ENCODE measurements at regions not wholly inside any gene's neighbourhood (a gene's known extent, or its start where the extent isn't known, plus 50 kb on each side); places are given as distances from the start of the nearest gene placed in this dataset.
A peak's percentile ranks its signal among the peaks of the same experiment; 100 is the strongest.
"Not testable (repeated sequence)": the region's sequence is repeated elsewhere in the genome, so short reads cannot be mapped to it uniquely, and the experiment has no call there.

DNA sequence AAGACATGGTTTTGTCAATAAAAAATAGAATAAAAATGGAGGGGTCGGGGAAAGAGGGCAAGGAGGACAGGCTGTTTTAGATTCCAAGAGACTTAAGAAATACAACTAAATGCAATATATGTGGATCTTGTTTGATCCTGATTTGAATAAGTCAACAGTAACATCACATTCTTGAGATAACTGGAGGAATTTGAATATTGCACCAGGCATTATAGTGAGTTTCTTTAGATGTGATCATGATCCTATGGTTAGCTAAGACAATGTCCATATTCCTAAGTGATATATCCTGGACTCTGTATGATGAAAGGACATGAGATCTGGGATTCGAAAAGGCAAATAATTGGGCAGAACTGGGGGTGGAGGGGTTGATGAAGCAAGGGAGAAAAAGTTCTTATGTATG lies 311.8 kb downstream of the PLPP3 start:
- no peak for DNase-seq (ENCODE audit: low read depth)

DNA sequence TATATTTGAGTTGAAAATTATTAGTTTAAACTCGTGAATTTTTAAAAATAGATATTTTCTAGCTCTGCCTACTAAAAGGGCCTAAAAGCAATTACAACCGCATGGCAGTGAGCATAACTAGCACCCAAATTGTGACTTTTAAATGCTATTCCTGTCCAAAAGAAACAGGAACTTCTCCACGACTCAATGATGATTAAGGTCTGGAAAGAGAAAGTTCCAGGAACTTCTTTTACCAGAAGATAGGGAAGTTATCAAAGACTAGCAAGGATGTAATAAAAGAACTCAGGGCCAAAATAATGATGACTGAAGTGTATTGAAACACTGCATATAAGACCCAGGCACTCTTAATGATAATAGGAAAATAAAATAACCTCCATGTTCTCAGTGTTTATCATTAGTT lies 313.0 kb downstream of the PLPP3 start:
- no peak for DNase-seq (ENCODE audit: low read depth)

DNA sequence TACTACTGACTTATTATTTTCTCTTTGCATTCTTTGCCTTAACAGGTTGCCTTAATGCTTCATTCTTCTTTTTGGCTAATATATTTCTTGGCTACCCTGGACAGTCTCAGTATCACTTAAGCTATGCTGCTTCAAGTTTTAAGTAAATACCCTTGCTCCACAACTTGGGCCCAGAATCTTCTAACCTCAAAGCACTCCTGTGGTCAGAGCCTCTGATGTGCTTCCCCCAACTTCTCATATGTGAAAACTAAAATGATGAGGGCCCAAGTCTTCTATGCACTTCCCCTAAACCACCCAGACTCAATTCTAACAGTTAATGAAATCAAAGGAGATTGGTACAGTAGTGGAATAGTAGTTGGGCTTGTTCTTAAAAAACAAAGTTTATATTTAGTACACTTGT lies 314.1 kb downstream of the PLPP3 start:
- no peak for DNase-seq (ENCODE audit: low read depth)

DNA sequence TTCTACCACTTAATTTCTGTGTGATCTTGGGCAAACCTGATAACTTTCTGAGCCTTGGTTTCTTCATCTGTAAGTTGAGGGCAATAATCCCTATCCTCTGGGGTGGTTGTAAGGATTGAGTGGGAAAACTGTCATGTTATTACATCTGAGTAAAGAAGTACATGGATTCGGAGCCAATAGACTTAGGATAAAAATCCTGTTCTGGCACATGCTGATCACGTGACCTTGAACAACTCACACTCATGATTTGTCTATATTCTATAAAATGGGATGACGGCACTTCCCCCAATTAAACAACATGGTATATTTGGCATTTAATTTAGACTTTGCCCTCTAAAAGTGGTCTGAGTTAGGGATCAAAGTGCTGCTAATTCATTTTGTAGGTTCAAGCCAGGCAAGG lies 315.5 kb downstream of the PLPP3 start:
- no peak for DNase-seq (ENCODE audit: low read depth)

DNA sequence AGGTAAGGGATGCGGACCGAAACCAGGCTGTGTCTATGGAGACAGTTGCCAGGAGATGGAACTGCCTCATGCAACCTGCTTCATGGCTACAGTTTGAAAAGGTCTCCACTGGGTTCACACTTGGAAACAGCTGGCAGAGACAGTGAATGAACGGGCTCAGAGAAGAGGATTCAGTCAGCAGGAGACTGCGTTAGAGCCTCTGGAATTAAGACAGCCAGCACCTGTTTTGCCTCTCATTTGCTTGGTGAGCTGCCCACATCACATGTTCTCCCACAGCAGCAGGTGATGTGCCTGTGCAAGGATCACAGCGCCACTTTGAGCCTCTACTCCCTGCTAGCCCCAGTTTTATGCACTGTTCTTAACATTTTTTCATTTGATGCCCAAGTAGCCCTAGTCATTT lies 321.0 kb downstream of the PLPP3 start:
- DNase-seq (ENCODE audit: low read depth) = no peak

DNA sequence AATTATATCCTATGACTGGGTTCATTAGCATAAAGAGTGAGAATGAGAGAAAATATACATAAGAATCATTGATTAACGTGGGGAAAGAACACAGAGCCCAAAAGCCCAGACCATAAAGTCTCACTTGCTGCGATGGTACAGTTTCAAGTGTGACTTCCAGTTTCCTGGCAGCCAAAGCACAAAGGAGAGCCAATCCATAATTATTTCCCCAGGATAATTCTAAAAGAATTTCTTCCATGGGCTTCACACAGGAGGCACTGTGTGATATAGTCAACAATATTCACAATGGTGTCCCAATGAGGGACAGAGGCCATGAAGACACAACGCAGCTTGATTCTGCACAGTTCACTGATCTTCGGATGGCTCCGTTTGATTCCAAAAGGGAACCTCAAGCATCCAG lies 321.6 kb downstream of the PLPP3 start:
- no peak for DNase-seq (ENCODE audit: low read depth)

DNA sequence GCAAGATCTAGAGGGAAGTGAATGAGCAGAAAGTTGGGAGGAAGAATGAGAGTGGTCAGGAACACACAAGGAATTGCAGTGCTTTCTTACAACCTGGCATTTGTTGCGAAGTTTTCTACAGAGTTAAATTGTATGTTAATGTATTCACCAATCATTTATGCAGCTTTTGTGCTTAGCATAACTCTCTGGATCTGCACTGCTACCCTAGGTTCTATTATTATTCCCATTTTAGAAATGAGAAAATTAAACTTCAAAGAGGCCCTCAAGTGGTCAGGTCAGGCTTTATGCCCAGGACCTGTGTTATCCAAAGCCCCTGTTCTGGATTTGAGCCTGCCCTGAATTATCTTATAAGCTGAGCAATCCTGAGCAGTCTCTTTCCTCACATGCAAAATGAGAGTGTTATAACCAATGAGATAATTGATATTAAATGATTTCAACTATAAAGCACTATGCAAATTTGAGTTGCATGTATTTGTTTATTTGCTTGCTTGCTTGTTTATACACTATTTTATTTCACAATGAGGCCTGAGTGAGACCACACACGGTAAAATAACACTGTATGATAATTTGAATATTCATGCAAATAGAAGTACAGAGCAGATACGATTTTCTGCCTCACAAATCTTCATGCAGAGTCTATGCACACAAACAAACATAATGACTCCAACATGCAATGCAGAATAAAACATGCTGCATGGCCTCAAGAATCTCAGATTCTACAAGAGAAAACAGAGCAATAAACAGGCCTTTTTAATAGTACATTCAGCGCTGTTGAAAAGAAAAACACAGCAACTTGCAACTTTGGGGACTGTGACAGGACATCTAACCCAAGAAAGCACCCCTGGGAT lies 323.0 kb downstream of the PLPP3 start:
- no peak for DNase-seq (ENCODE audit: low read depth)

DNA sequence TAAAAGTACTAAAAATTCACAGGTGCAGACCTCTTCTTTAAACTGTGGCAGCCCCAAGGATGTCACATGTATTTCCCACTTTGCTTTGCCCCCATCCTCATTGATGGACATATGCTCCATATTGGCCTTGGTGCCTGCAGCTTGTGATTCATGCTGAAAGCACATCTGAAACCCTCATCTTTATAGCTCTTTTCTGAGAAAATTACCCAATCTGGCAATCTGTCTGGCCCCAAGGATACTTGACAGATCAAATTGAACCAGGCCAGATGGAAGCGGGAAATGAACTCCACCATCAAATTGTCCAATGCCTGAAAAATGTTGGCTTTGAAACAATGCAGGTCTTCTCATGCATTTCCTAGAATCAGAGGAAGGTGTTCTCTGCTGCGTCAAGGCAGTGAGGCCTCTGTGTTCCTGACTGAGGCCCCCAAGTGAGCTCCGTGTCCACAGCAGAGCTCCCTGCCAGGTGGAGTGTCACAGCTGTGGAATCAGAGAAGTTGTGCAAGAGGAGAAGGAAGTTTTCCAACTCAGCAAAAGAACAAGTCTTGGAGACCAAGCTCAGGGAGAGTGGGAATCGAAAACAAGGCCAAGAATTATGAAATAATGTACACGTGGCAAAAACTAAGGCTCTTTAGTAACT lies 323.7 kb downstream of the PLPP3 start:
- peak; percentile 91 for DNase-seq (ENCODE audit: low read depth)

DNA sequence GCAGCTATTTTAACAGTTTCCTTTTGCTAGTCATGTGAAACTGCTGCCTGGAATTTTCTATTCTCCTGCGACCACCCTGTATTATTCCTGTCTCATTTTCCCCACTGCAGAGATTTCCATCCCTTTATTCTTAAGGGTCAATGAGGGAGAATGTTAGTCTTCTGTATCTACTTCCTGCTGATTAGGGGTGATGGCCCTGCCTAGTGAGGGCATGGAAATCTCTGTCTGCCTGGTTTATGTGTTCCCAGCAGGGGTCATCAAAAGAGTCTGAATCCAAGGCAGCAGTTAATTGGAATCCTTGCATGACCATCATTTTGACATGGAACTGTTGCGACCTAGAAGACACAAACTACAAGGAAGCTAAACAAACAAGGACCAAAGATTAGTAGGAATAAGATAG lies 325.2 kb downstream of the PLPP3 start:
- no peak for DNase-seq (ENCODE audit: low read depth)

DNA sequence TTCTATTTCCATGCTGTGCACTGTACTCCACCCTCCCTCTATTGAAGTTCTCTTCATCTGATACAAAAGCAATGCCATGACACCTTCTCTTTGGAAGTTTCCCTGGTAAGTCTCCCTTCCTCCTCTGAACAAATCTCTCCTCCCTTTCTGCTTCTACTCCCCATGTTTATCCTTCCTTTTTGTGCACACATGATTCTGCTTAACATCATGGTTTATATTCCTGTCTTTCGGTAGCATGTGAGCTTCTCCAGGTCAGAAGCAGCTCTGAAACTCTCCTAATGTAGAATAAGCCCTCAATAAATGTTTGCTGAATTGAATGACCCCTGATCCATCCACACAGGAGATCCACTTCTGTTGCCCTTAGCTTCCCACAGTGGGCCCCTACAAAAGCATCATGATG lies 328.6 kb downstream of the PLPP3 start:
- no peak for DNase-seq (ENCODE audit: low read depth)

DNA sequence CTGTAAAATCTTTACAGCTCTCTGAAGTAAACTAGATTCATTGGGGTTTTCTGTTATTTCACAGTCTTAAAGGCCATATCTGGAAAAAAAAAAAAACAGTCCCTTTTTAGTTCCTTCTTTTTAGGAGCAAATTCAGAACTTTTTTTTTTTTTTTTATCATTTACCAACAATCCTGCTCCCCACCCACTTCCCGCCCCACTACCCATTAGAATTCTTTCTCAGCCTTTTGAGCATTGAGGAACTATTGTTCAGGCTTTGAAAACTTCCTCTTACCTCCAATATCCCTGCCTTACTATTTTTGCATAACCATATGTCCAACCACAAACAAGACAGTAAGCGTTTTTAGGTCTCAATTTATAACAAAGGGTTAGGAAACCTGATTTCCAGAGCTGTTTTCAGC lies 330.1 kb downstream of the PLPP3 start:
- DNase-seq (ENCODE audit: low read depth) = no peak

DNA sequence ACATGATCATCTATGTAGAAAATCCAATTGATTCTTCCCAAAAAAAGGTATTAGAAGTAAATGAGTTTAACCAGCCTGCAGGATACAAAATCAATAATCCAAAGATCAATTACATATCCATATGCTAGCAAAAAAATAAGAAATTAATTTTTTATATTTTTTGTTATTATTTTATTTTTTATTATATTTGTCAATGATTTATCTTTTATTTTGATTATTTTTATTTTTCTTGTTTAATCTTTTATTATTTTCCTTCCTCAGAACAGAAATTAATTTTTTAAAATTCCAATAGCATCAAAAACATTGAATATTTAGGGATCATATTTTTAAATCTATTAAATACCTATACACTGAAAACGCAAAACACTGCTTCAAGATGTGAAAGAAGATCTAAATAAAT lies 331.2 kb downstream of the PLPP3 start:
- no peak for DNase-seq (ENCODE audit: low read depth)

DNA sequence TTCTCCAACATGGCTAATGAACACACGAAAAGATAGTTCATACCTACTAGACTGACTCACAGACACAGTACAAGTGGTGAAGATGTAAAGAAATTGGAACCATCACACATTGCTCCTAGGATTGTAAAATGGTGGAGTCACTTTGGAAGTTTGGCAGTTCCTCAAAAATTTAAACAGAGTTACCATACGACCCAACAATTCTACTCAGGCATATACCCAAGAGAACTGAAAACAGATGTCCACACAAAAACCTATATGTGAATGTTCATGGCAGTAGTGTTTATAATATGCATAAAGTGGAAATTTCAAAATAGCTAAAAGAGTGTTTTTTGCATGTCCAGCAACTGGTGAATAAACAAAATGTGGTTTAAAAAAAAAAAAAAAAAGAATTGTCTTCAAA lies 332.6 kb downstream of the PLPP3 start:
- not testable (repeated sequence) for DNase-seq (ENCODE audit: low read depth)

DNA sequence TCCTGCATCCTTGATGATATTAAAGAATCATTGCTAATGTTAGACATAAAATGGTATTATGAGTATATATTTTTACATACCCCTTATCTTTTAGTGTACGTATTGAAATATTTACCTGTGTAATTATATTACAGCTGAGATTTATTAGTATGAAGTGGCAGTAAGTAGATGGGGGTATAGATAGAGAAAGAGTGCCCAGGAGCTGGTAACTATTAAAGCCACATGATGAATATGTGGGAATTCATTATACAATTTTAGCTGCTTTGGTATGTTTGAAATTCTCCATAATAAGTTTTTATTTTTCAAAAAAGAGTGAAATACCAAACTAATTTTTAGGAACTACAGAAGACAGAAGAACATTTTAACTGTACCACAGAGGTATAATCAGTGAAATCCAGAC lies 339.0 kb downstream of the PLPP3 start:
- DNase-seq (ENCODE audit: low read depth) = no peak

DNA sequence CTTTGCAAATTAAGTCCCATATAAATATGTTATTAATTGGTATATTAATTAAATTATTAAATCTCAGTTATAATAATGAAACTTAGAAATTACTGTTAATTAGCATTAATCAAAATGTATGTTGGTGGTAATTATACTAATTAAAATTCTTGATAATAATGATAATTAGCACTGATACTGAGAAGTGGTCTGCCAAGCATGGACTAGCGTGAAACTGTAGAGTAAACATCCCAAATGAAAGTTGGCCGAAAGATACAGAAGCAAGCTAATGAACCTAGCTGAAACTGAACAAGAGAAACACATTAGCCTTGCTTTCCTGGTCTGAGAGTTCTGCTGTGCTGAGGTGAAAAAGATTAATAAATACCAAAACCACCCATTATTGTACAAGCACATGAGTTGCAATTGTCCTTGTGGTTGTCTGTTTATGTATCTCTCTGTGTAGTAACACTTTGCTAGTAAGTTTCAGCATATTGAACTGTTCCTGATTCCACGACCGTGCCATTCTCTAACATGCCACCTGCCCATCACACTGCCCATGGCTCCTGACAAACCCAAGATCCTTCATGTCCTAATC lies 341.8 kb downstream of the PLPP3 start:
- no peak for DNase-seq (ENCODE audit: low read depth)

DNA sequence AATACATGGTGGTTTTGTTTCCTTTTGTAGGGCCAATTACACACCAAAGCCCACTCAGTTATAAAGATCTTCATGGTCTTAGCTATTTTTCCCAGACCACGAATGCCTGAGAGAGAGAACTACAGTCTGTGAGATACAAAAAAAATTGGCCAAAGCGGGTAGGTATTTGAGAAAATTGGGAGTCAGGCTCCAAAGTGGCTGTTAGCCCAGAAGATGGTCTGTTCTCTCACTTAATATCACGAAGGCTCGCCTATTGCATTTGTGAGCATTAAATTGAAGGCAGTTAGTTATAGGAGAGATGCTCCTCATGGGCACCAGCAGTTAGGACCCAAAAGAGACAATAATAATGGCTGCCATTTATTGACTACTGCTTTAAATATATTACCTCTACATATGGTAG lies 342.7 kb downstream of the PLPP3 start:
- DNase-seq (ENCODE audit: low read depth) = no peak

DNA sequence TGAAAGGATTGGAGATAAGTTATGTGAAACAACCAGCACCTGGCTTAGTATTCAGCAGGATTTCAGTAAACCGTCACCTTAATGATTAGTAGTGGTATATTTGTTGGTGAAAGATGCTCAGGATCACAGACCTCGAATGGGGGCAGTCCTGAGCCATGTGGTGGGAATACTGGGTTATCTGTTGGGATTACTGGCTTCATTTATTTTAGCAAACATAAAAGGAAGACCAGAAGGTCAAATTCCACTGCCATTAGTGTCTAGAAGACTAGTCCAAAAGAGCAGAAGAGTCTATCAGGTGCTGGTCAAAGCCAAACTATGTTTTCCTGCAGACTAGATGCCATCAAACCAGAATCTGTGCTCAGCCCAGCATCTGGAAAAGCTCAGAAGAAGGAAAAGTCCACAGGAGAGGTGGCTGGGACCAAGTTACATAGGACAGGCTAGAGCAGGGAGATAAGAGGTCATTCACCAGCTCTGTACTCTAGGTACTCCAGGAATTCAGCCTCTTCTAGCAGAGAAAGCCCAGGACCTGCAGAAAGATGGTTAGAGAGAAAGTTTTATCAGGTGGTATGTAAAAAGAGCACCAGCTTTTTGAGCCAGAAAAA lies 343.4 kb downstream of the PLPP3 start:
- DNase-seq (ENCODE audit: low read depth) = no peak

DNA sequence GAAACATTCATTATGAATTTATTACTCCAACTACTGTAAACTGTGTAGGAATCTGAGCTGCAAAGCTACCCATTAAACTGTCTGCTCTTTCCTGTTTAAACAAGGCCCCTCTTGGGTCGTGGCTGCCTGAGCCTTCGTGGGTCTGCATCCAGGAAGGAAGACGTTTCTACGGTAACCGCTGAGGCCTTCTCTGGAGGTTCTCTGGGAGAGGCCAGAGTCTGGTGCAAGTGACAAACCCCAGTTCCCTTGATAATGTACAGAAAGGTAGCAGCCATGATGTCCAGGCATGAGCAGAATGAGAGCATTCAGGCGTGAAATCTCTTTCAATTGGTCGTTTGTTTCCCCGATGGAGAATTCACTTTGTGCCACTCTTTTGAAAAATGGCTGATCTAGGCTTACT lies 350.2 kb downstream of the PLPP3 start:
- no peak for DNase-seq (ENCODE audit: low read depth)

DNA sequence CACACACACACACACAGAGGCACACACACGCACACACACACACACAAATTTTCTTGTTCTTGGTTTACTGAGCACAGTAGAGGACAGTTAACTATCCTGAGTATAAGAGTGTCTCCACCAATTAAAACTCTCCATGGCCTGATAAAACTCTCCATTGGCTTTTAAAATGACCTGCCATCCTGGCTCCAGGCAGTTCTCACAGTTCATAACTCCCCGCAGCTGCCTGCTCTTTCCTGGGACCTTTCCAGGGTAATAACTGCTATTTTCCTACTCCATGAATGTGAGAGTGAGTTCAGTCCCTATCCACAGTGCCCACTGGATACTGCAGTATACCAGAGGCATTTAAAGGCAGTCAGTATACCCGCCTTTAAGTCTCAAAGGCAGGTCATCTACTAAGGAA lies 351.5 kb downstream of the PLPP3 start:
- no peak for DNase-seq (ENCODE audit: low read depth)

DNA sequence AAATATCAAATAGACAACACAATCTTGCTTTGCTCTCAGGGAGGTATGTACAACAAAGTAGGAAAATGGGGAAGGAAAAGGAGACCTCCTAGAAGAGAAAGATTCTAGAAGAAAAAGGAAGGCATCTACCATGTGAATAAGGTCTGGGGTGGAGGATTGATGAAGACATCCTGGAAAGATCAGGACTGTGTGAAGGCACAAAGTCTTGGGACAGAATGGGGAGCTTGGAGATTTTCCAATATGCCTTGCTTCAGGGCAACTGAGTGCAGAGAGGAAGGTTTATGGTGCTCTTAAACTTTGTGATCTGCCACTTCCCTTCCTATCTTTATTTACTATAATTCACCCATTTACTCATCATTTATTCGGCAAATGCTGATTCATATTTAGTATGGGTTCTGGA lies 352.0 kb downstream of the PLPP3 start:
- no peak for DNase-seq (ENCODE audit: low read depth)

DNA sequence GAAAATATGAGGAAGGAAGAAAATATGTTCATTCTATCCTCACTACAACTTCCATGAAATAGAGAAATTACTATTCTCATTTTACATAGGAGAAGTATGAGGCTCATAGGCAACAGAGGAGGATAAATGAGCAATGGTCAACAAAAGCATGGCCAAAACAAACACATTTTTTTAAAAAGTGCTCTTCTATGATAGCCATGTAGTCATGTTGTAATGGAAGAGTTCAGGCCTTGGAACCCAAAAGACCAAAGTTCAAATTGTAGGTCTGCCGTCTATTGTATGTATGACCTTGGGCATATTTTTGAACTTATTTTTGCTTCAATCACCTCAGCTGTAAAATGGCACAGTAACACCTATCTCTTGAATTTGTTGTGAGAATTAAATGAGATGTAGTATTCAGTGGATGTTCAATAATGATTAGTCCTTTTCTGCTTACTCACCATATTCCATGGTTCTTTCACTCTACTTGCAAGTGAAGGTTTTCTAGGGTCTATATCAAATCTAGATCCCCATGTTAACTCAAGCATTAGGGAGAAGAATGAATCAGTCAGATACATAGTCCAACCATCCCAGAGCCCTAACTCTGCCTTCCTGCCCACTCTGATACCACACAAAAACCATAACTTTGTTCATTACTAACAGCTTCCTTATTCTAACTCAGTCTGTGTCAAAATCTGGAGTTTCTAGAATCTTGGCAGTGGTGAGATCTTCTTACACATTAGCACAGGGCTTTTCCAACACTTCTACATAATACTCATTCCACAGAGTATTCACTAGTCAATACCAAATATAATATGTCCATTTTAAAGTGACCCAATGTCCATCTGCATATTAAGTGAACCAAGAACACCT lies 353.2 kb downstream of the PLPP3 start:
- peak; percentile 13 for DNase-seq (ENCODE audit: low read depth)

DNA sequence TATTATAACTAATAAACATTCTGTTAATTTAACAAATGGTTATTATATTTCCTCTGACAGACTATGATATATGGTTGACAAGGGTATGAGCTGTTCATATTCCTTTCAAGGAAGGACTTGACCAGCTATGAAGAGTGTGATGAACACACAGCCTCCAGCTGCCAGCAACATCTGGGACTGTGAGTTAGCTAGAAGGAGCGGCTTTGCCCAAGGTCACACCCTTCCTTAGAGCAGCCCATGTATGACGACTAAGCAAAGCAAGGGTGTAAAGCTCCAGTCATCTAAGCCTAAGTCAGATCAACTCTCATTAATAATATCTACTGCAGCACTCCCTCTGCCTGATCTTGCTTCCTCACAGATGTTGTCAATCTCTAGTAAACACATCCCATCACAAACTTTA lies 355.4 kb downstream of the PLPP3 start:
- DNase-seq (ENCODE audit: low read depth) = no peak

Measured in stromal cell of bone marrow (primary cell).